GM18907 (cell line): ENCODE measurements at regions not wholly inside any gene's neighbourhood (a gene's known extent, or its start where the extent isn't known, plus 50 kb on each side); places are given as distances from the start of the nearest gene placed in this dataset.

Experiments
- ATAC-seq: cut with Tn5 transposase; IDR thresholded peaks from one replicate; pipeline ENCODE4 v1.9.1; 2021; ENCODE audit warnings: mild to moderate bottlenecking, moderate library complexity; ENCODE audit not compliant: unreplicated experiment

DNA sequence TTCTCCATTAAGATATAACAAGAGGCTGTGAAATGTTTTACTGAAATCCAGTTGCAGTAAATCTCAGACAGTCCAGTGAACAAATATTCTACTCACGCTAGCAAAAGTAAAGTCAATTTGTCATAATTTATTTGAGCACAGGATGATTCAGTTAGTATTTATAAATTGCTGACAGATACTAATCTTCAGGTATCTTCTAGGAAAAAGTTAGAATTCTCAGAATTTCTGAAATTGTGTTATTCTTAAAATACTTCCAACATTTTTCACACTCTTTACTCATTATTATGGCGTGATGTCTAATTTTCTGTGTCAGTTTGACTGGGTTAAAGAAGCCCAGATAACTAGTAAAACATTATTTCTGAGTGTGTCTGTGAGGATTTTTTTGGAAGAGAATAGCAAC is 460.2 kb upstream of the ACVR2A start:
- ATAC-seq, result no peak

DNA sequence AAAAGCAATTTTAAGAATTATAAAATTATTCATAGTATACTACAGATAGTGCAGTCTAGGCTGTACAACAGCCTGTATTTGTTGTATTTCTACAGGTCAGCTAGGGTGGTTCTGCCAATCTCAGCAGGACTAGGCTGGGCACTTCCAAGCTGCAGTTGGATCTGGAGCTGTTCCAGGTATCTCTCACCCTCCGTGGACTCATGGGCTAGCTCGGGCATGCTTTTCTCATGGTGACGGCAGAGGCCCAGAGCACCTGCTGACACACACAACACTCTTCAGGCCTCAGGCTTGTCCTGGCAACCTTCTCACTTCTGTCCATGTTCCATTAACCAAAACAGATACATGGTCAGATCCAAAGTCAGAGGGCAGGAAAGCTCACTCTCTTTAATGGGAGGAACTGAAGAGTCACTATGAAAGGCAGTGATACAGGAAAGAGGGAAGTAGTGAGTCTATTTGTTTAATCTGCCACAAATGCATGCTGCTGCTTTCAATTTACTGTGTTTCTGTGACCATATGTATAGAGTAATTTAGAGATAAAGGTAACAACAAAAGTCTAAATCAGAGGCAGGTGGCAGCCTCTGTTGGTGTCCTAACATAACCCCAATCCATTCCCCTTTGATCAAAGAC is 462.4 kb upstream of the ACVR2A start:
- ATAC-seq, result no peak

DNA sequence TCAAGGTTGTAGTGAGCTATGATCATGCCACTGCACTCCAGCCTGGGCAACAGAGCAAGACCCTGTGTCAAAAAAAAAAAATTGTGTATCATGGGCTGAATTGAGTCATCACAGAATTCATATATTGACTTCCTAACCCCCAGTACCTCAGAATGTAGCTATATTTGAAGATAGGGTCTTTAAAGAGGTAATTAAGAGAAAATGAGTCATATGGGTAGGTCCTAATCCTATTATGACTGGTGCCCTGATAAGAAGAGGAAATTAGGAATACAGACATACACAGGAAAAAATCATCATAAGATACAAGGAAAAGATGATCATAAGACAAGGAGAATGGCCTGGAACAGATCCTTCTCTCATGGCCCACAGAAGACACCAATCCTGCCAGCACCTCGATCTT is 466.4 kb upstream of the ACVR2A start:
- no peak for ATAC-seq

DNA sequence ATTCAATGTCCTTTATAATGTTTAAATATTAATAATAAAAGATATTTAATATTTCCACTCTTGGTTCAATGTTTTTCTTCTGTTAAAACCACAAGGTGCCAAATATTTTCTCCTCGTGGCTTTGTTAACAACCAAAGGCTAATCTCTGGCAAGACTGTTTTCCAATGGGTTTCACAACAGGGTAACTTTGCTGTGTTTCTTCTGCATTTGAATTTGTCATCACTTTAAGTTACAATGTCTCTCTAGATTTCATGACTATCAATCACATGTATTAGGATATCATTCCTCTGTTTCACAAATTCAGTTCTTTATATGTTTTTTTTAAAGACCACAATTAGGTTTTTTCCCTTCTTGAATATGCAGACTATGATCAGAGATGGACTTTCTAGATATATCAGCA is 469.8 kb upstream of the ACVR2A start:
- ATAC-seq, result no peak

DNA sequence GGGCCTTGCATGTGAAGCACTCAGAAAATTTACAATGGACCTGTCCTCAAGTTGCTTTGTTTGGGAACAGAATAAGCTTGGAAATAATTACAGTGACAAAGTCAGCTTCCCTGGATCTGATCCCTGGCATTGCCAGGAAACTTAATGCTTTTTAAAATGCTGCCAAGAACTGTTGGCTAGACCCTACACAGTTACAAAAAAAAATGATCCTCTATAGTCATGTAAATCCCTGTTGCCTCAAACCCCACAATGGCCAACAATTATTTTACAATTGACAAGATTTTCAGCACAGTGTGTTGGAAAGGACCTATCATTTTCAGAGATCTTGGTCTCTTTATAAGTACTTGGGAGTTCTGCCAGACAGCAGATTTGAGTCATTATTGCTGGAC is 470.4 kb upstream of the ACVR2A start:
- ATAC-seq, result no peak

DNA sequence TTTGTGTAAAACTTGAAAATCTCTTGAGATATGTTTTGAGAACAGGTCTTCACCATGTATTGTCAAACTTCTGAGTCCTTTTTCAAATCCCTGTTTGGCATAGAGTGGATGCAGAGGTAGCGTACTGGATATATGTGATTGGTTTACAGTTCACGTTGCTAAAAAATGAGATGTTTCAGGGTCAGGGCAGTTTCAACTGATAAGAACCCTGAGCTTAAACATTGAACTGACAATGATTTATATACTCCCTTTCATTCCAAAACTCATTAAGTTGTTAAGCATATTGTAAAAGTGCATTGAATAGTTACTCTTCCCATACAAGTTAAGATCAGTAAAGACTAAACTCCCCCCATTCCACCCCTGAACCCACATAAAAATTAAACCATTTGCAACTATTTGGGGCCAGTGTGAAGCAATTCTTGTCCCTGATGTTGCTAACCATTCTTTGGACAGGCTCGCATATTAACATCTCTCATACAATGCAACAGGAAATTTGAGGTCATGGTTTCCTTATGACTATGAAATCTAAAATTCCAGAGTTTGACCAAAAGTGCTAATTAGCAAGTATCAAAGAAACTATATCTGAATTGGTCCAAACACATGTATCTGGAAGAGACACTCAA is 470.9 kb upstream of the ACVR2A start:
- no peak for ATAC-seq

DNA sequence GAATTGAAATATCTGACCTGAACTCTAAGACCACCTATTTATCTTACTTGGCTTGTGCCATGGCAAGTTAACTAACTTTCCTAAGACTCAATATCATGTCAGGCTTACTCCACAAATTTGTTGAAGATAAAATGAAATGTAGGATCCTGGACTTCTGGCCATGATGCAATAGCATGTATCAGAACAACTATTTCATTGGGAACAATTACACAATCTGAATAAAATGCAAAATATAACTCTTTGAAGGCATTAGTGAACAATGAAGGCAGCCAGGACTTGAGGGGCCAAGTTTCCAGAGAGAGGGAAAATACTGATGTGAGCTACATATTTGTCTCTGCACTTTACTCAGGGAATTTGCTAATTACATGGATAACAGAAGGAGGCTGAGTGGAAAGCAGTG is 476.5 kb upstream of the ACVR2A start:
- ATAC-seq, result no peak

DNA sequence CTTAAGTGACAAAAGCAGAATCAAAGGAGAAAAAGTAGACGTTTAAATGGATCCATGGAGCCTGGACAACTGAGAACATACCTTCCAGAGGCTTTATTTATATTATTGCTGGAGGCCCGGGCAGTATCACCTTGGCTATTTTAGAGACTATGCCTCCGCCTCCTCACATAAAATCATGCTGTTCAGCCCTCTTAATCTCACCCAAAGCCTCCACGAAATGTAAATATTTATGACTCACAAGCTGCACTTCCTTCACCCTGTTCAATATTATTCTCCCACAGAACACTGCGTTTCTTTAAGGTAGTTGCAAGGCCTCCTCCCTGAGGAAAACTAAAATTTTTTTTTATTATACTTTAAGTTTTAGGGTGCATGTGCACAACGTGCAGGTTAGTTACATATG is 478.6 kb upstream of the ACVR2A start:
- no peak for ATAC-seq

DNA sequence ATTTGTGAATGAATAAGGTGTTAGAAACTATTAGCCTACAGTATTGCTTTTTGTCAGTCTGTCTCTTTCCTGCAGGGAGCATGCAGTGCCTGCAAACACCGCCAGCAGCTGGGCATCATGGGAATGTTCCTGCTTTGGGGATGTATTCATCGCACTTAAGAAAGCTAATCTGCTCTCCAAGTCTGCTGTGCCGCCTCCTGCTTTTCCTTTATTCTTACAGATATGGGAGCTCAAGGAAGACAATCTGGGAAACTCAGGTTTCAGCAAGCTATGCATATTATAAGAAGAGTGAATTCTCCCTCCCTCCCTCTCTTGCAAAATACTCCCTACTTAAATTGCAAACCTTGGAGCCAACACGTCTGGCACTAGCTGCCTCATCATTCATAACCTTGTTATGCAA is 479.2 kb upstream of the ACVR2A start:
- ATAC-seq, result no peak

DNA sequence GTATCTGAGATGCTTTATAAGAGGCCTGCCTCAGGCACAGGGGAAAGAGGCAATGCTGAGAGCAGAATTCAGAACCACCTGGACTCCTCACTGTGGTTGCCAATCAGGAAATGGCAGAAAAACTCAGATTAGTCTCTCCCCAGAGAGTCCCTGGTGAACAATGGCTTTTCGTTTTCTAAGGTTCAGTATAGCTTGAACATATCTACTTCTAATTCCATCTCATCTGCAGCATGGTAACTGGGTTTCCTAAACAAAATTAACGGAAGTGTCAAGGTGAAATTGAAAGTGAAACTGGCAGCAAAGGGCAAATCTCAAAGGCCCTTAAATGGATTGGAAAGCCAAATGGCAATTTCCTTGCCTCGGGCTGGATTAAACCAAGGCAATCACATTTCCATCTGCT is 480.2 kb upstream of the ACVR2A start:
- peak; percentile 75 for ATAC-seq

DNA sequence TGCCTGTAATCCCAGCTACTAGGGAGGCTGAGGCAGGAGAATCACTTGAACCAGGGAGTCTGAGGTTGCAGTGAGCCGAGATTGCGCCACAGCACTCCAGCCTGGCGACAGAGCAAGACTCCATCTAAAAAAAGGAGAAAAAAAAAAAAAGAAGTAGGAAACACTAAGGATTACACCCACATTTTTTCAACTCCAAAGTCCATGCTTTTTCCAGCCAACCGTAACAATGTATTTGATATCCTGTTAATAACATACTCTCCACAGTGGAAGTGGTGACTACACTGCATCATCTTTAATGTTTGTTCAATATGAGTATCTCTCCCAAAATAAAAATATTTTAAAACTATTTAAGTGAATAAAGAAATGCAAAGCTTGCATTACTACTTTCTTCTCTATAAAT is 481.6 kb upstream of the ACVR2A start:
- no peak for ATAC-seq

DNA sequence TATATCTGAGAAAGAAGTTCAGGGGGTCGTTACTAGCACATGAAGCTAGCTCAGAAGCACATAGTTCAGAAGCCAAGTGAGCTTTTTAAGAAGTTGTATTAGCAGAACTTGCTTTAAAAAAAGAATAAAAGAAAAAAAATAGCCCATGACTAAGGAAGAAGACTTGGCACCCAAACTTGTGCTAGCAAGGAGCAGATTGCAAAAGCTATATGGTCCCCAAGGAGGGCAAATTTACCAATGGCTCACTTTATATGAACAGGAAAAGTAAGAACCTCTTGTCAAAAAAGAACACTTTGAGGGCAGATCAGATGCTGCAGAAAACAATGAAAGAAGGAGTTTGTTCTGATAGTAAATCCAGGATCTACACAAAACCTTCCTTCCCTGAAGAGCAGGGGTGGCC is 486.5 kb upstream of the ACVR2A start:
- no peak for ATAC-seq

DNA sequence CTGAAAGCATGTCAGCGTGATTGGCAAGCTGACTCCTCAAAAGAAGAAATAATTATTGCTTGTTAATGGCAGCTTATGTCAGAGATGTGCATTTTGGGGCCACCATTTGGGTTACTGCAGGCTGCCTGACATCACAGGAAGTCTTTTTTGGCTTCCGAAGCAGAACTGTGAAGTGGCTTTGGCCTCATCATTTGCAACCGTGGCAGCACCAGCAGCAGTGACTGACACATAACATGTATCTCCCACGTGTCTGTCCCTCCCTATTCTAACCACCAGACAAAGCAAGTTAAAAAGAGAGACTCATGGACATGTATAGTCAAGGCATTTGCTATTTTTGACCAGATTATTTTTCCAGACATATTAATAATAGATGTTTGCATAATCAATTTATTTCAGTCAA is 488.7 kb upstream of the ACVR2A start:
- ATAC-seq, result no peak

DNA sequence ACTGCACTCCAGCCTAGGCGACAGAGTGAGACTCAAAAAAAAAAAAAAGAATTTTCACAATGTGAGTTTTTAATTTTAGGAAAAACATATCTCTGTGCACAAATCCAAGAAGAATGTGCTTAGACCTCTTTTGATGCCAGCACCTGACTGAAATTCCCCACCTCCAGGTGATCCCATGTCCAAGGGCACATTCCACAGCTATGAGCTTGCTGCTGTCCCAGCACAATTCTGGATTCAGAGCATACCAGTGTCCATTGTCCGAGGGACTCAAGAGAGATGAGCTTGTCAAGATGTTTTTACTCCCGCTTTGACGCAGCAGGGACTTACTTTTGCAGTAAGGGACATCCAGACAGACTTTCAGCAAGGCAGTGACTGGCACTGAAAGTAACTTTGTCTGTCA is 489.1 kb upstream of the ACVR2A start:
- no peak for ATAC-seq

DNA sequence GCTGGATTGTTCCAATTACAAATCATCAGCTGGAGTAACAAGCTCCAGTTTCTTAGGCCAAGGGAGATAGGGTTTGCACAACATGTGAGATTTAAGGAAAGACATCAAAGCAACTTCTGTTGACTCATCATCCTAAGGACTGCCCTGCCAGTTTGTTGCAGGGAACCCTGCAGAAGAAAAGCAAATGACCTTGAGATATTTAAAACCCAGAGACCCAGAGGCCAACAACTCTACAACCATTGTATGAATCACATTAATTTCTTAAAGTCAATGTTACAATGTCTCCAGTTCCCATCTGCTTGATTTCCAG is 491.8 kb upstream of the ACVR2A start:
- ATAC-seq, result no peak

DNA sequence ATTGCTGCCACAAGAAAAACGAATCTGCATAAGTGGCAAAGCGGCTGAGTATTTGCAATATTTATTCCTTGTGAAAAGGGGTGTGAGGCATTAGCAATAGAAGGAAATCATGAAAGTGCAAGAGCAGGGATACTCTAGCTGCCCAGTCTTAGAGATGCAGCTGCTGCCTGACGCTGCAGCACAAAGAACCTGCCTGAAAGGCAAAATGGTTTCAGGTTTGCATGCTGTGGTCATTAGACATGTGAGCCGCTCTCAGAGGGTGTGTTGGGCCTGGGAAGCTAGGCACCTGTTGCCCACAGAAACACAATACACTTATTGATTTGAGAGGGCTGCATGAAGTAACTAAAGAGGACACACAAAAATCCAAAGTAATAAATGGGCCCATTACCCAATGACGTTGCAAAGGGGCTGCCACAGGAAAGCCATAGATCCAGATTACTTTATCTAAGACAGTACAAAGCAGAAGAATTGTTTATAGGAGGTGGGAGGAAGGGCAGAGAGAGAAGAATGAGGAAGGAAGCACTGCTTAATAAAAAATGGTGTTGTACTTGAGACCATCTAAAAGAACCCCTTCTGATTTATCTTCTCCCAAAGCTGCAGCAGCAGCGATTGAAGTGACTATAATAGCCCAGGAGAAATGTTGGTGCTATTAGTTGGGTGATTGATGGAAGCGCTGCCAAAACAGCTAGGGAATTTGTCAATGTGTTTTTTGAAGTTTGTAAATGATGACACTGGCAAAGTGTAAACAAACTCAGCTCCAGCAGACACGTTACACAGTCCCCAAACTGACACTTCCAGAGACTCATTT is 492.4 kb upstream of the ACVR2A start:
- no peak for ATAC-seq

DNA sequence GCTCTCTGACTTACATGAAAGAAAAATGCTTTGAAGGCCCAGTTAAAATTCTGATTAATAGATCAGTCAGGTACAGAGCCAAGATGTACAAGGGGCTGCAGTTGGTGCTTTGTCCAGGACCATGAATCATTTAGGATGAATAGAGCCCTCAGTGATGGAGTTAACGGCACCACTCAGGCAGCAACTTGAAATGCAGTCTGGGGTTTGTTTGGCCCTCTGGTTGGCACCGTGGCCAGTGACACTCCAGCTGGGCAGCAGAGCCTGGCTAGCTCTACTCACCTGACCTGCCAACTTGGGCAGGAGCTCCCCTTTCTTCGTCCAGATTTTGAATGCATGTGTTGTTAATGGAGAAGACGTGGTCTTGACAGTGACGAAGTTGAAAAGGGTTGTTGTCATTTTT is 493.0 kb upstream of the ACVR2A start:
- ATAC-seq, result no peak

DNA sequence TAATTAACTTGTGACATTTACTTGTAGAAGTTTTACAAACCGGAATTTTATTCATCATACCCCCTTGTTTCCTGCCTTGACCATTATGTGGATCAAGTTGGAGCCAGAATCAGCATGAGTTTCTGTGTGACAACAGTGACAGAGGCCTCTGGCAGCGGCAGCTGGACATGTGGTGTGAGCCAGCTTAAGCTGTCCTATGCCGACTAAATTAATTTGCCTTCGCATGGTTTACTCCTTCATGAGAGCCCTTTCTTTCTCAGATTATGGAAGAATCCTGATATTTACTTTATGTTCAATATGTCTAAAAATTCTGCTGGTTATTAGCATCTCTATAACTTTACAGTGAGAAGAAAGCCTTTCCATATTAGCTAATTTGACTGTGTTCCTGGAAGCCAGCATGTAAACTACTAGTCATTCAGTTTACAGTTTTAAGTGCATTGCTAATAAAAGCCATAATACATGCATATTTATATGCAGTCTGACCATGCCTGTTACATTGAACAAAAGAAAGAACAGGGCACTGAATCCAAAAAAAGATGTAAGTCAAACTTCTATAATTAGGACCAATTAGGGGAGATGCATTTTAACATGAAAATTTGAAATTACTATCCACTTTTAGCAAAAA is 495.8 kb upstream of the ACVR2A start:
- ATAC-seq, result no peak

DNA sequence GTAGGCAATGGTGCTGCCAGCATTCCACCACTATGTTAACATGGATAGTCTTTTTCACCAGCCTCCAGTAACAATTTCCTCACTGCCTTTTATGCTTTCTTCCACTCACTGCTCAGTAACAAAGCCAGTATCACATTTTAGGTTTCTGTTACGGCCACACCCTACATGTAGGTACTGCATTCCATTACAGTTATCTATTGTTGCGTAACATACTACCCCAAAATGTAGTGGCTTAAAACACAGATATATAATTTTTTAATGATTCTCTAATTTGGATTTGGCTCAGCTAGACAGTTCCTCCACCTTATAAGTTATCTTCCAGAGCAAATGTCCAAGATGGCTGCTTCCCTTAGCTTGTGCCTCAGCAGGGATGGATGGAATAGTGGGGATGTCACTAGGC is 498.7 kb upstream of the ACVR2A start:
- no peak for ATAC-seq

DNA sequence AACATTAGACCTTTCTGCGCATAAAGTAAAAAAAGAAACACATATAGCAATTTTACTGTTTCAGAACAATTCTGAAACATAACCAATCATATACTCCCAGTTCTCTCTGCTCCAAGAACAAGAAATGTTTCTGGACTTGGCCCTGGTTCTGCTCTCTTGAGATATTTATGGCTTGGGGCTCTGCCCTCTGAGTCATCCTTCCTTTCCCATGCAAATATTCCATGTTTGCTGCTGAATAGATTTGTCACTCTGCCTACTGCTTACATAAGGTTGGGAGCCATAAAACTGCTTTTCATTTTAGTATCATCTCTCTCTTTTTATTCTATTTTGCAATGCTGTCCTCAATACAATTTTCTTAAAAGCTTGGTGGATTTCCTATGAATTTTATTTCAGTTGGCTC is 499.6 kb upstream of the ACVR2A start:
- ATAC-seq, result no peak

DNA sequence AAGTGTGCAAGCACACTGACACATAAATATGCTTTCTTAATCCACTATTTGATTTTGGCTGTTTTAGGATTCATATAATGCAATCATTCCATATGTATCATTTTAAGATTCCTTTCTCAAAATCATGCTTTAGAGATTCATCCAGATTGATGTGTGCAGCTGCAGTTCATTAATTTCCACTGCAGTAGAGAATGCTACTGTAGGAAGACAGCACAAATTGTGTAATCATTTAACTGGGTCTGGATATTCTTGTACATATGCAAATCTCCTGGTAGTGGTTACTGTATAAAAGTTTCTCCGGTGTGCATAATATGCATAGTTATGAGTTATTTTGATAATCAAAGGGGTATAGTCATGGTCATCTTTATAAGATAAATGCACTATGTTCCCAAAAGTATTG is 502.5 kb upstream of the ACVR2A start:
- ATAC-seq, result no peak

DNA sequence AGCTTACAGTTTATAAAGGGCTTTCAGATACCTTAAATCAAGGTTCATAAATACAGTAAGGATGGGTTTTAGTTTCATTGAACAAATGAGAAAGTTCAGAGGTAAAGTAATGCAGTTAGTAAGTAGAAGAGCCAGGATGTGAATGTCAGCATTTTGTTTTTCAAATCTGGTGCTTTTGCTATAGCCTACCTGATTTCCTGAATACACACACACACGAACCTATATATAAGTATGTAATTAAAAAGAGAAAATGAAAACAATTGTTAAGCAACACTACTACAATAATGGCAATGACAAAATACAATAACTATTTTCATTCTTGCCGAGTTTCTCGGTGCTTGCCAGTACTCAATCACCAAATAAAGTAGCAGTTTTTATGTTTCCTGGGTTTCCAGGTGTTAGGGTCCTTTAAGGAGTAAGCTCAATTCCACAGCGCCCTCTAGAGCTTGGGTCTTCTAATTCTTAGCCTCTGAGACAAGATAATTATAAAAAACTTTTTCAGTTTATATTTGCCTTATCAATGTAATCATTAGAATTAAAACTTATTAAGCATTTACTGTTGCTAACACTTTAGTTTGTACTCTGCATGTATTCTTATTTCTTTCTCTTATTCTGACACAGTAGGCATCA is 512.9 kb upstream of the ACVR2A start:
- peak; percentile 57 for ATAC-seq
